ENCODE measurements at regions not wholly inside any gene's neighbourhood (a gene's known extent, or its start where the extent isn't known, plus 50 kb on each side); places are given as distances from the start of the nearest gene placed in this dataset.

- H3K79me1 ChIP-seq (ENCODE audit: low read depth, low read length) = no peaks in the 10 kb centered on the region
- H3K23ac ChIP-seq (ENCODE audit: insufficient read length) = no peak overlapping the region
- no peak overlapping the region for H3K18ac ChIP-seq (ENCODE audit: extremely low read depth, low read length)
- no peaks in the 10 kb centered on the region for H4K20me1 ChIP-seq (replicated peaks in 1 of 2; ENCODE audit: control insufficient read depth in 1 of 2, insufficient read depth in 2 of 2, low read length in 2 of 2)
- no peak overlapping the region for H2BK20ac ChIP-seq (ENCODE audit: low read length)
- no peak overlapping the region for H3K4me3 ChIP-seq (ENCODE audit: extremely low read depth in 1 of 4, insufficient read depth in 2 of 4, low read depth in 3 of 4, low read length in 4 of 4)
- H3K36me3 ChIP-seq (ENCODE audit: control insufficient read depth in 2 of 4, insufficient read depth in 4 of 4, low read length in 3 of 4) = no peaks in the 10 kb centered on the region
- H4K8ac ChIP-seq (ENCODE audit: extremely low read depth, insufficient read depth, low read length) = no peak overlapping the region
- H3K4ac ChIP-seq (replicated peaks; ENCODE audit: insufficient read length, low read depth, low read length) = no peak overlapping the region
- no peak overlapping the region for H2BK120ac ChIP-seq (replicated peaks; ENCODE audit: low read depth, low read length)
- H3K27me3 ChIP-seq (replicated peaks in 1 of 4; ENCODE audit: control insufficient read depth in 3 of 4, extremely low read depth in 1 of 4, insufficient read depth in 3 of 4, low read length in 3 of 4) = peaks cover 0 to 2% (median 0%) of the 10 kb centered on the region in 4 experiments; a peak in 1 of 7 replicates
- no peak overlapping the region for H2BK12ac ChIP-seq (ENCODE audit: low read depth, low read length)
- H3K27ac ChIP-seq (ENCODE audit: low read depth, low read length) = no peak overlapping the region
- no peak for DNase-seq (ENCODE audit: low read depth in 1 of 2, low spot score in 2 of 2)
- H3K14ac ChIP-seq (ENCODE audit: insufficient read length) = no peak overlapping the region
- H4K5ac ChIP-seq (ENCODE audit: insufficient read length, low read depth, low read length) = no peak overlapping the region
- no peak overlapping the region for H3K56ac ChIP-seq (replicated peaks; ENCODE audit: insufficient read length, low read depth, low read length)
- H3K79me2 ChIP-seq (ENCODE audit: control insufficient read depth in 1 of 2, insufficient read depth in 2 of 2, low read length in 2 of 2) = no peaks in the 10 kb centered on the region
- 86% methylated on average over 2 of the region's 2 CpGs; no CpG with 5 or more reads in 1 of the 2 experiments for WGBS, 2 experiments (ENCODE audit: extremely low coverage in 1 of 2, insufficient coverage in 1 of 2, insufficient read length in 1 of 2, insufficient replicate concordance in 2 of 2, low coverage in 1 of 2, low lambda C conversion rate in 2 of 2, missing lambda C conversion rate in 1 of 2)
- H3K9ac ChIP-seq (replicated peaks in 1 of 4; ENCODE audit: extremely low read depth in 1 of 4, low read depth in 3 of 4, low read length in 3 of 4) = no peak overlapping the region
- no peaks in the 10 kb centered on the region for H3K9me3 ChIP-seq (ENCODE audit: insufficient read depth in 2 of 2, low read depth in 1 of 2, low read length in 1 of 2)
- H3K23me2 ChIP-seq (ENCODE audit: low read depth, low read length) = no peaks in the 10 kb centered on the region
- no peak overlapping the region for H2AK5ac ChIP-seq (ENCODE audit: low read depth, low read length)
- no peak overlapping the region for H2BK5ac ChIP-seq (ENCODE audit: low read depth, low read length)
- H2BK15ac ChIP-seq (ENCODE audit: low read length) = no peak overlapping the region
- ChIA-PET POLR2A (ENCODE audit: partially characterized antibody) (no interaction called here), CTCF (ENCODE audit: partially characterized antibody) (no interaction called here)
- TF ChIP-seq BACH1 (IDR thresholded peaks at IDR 0.05; ENCODE audit: low read length) (no peak), KDM4A (IDR thresholded peaks at IDR 0.05; ENCODE audit: low read depth, low read length, severe bottlenecking) (no peak), SIRT6 (IDR thresholded peaks at IDR 0.05; ENCODE audit: low read length) (no peak), SP2 (IDR thresholded peaks at IDR 0.05; ENCODE audit: low read length) (no peak), CBX5 (IDR thresholded peaks at IDR 0.05; ENCODE audit: low read depth, low read length) (no peak), SIX5 (IDR thresholded peaks at IDR 0.05; ENCODE audit: low read depth, low read length) (no peak), BRCA1 (IDR thresholded peaks at IDR 0.05; ENCODE audit: low read depth, low read length) (no peak), EP300 (IDR thresholded peaks at IDR 0.05; ENCODE audit: borderline replicate concordance in 1 of 2, low read depth in 2 of 2, low read length in 2 of 2) (no peak), JUN (IDR thresholded peaks at IDR 0.05; ENCODE audit: low read depth, low read length) (no peak), YY1 (IDR thresholded peaks at IDR 0.05; ENCODE audit: low read depth, low read length) (no peak), POLR2AphosphoS5 (IDR thresholded peaks at IDR 0.05; ENCODE audit: low read depth, low read length) (no peak), NRF1 (IDR thresholded peaks at IDR 0.05; ENCODE audit: low read depth, low read length) (no peak), GTF2F1 (IDR thresholded peaks at IDR 0.05; ENCODE audit: borderline replicate concordance, low read depth, low read length) (no peak), SUZ12 (IDR thresholded peaks at IDR 0.05; ENCODE audit: low read length) (no peak), JUND (IDR thresholded peaks at IDR 0.05; ENCODE audit: low read length) (no peak), ASH2L (IDR thresholded peaks at IDR 0.05; ENCODE audit: low read length) (no peak)
- H4K91ac ChIP-seq (replicated peaks; ENCODE audit: insufficient read length, low read length) = no peak overlapping the region
- no peak overlapping the region for H3K4me2 ChIP-seq (ENCODE audit: insufficient read depth in 1 of 2, low read depth in 2 of 2, low read length in 2 of 2)
- 0 out of 2 replicates have a peak overlapping the region, but pooled peaks have one; percentile 64 for H2AFZ ChIP-seq (ENCODE audit: low read length)
- no peak for FAIRE-seq
- no peaks in the 10 kb centered on the region for H3K4me1 ChIP-seq (replicated peaks in 1 of 4; ENCODE audit: control insufficient read depth in 3 of 4, insufficient read depth in 4 of 4, low read length in 3 of 4)
These were observed 186.3 kb upstream of the SOX9 start for GRCh38 chr17:71934520-71934919.
